Neural cell (in vitro differentiated cells): ENCODE measurements at regions not wholly inside any gene's neighbourhood (a gene's known extent, or its start where the extent isn't known, plus 50 kb on each side); places are given as distances from the start of the nearest gene placed in this dataset.

Experiments
- H2AFZ ChIP-seq: fragments of 200-600, 300-800 bp; sonication (generic), shearing (Covaris generic); 2 replicates; pipeline ENCODE4 v1.6.0; 2014; ENCODE audit warnings: low read depth, mild to moderate bottlenecking, antibody characterized with exemption, low read length, moderate library complexity
- H3F3A ChIP-seq: fragments of 200-600 bp; shearing (Covaris generic); 2 replicates; pipeline ENCODE4 v1.6.1; 2016; ENCODE audit warnings: mild to moderate bottlenecking, moderate library complexity, mixed read lengths, antibody characterized with exemption, low read length; ENCODE audit not compliant: insufficient read depth, poor library complexity, severe bottlenecking
- H3K27ac ChIP-seq: fragments of 200-600, 300-800 bp; sonication (generic), shearing (Covaris generic); 2 replicates; pipeline ENCODE4 v1.5.1; 2014; ENCODE audit warnings: mild to moderate bottlenecking, low read length, moderate library complexity
- H3K27me3 ChIP-seq: fragments of 300-800, 200-600 bp; sonication (generic), shearing (Covaris generic); 2 replicates; pipeline ENCODE4 v1.6.0; 2014; ENCODE audit warnings: mild to moderate bottlenecking, low read depth, low read length, moderate library complexity; ENCODE audit not compliant: insufficient read depth
- H3K36me3 ChIP-seq: fragments of 300-800, 200-600 bp; sonication (generic), shearing (Covaris generic); 2 replicates; pipeline ENCODE4 v1.5.1; 2014; ENCODE audit warnings: mild to moderate bottlenecking, antibody characterized with exemption, low read length, moderate library complexity; ENCODE audit not compliant: insufficient read depth
- H3K4me2 ChIP-seq: fragments of 300-800, 200-600 bp; sonication (generic), shearing (Covaris generic); 2 replicates; pipeline ENCODE4 v1.6.0; 2014; ENCODE audit warnings: mild to moderate bottlenecking, low read length
- H3K4me3 ChIP-seq: fragments of 300-800, 200-600 bp; sonication (generic), shearing (Covaris generic); 2 replicates; pipeline ENCODE4 v1.5.1; 2014; ENCODE audit warnings: mild to moderate bottlenecking, low read length, moderate library complexity
- H3K79me2 ChIP-seq: fragments of 200-600 bp; shearing (Covaris generic); replicated peaks from 2 replicates; pipeline ENCODE4 v1.6.0; 2014; ENCODE audit warnings: mild to moderate bottlenecking, low read length, moderate library complexity; ENCODE audit not compliant: insufficient read depth
- H3K9ac ChIP-seq: fragments of 300-800, 200-600 bp; sonication (generic), shearing (Covaris generic); 2 replicates; pipeline ENCODE4 v1.6.1; 2016; ENCODE audit warnings: mild to moderate bottlenecking, low read length, mixed read lengths
- H3K9me2 ChIP-seq: fragments of 200-600 bp; shearing (Covaris generic); 2 replicates; pipeline ENCODE4 v1.6.1; 2016; ENCODE audit warnings: mild to moderate bottlenecking, low read length, mixed read lengths; ENCODE audit not compliant: insufficient read depth
- H3K9me3 ChIP-seq: fragments of 200-600, 300-800 bp; sonication (generic), shearing (Covaris generic); 2 replicates; pipeline ENCODE4 v1.6.1; 2016; ENCODE audit warnings: mild to moderate bottlenecking, mixed run types, low read length, moderate library complexity, mixed read lengths
- H4K20me1 ChIP-seq: fragments of 200-600 bp; shearing (Covaris generic); 2 replicates; pipeline ENCODE4 v1.6.1; 2016; ENCODE audit warnings: mild to moderate bottlenecking, mixed run types; ENCODE audit not compliant: insufficient read depth
- EP300 ChIP-seq: fragments of 450-650 bp; conservative IDR thresholded peaks from 2 replicates; pipeline ENCODE4 v1.6.1; 2014; ENCODE audit warnings: antibody characterized with exemption, mild to moderate bottlenecking, moderate library complexity; ENCODE audit not compliant: poor library complexity, severe bottlenecking
- EZH2 ChIP-seq: fragments of 200-600, 300-800 bp; shearing (Covaris generic), sonication (generic); IDR thresholded peaks from 2 replicates; pipeline ENCODE4 v1.6.1; 2014; ENCODE audit warnings: antibody characterized with exemption, low read length, borderline replicate concordance, mild to moderate bottlenecking; ENCODE audit not compliant: insufficient read depth, poor library complexity, severe bottlenecking
- MXI1 ChIP-seq: fragments of 450-650 bp; conservative IDR thresholded peaks from 2 replicates; pipeline ENCODE4 v1.6.1; 2014; ENCODE audit warnings: antibody characterized with exemption, mild to moderate bottlenecking; ENCODE audit not compliant: poor library complexity, severe bottlenecking
- POLR2AphosphoS5 ChIP-seq: IDR thresholded peaks from 2 replicates; pipeline ENCODE4 v1.6.1; 2012
- RAD21 ChIP-seq: fragments of 450-650 bp; conservative IDR thresholded peaks from 2 replicates; pipeline ENCODE4 v1.6.1; 2014; ENCODE audit warnings: antibody characterized with exemption, mild to moderate bottlenecking, moderate library complexity
- SMC3 ChIP-seq: fragments of 450-650 bp; conservative IDR thresholded peaks from 2 replicates; pipeline ENCODE4 v1.6.1; 2014; ENCODE audit warnings: antibody characterized with exemption, mild to moderate bottlenecking, moderate library complexity; ENCODE audit not compliant: poor library complexity
- TAF1 ChIP-seq: IDR thresholded peaks from 2 replicates; pipeline ENCODE4 v1.6.1; 2012; ENCODE audit warnings: low read depth
- TF ChIP-seq, protein P1 (sequence below): fragments of 450-650 bp; IDR thresholded peaks from 2 replicates; pipeline ENCODE4 v1.5.1; 2014; ENCODE audit warnings: antibody characterized with exemption, mild to moderate bottlenecking, moderate library complexity; ENCODE audit not compliant: poor library complexity, severe bottlenecking
- TF ChIP-seq, protein P2 (sequence below): IDR thresholded peaks from 2 replicates; pipeline ENCODE4 v1.6.1; 2012; ENCODE audit warnings: borderline replicate concordance

DNA sequence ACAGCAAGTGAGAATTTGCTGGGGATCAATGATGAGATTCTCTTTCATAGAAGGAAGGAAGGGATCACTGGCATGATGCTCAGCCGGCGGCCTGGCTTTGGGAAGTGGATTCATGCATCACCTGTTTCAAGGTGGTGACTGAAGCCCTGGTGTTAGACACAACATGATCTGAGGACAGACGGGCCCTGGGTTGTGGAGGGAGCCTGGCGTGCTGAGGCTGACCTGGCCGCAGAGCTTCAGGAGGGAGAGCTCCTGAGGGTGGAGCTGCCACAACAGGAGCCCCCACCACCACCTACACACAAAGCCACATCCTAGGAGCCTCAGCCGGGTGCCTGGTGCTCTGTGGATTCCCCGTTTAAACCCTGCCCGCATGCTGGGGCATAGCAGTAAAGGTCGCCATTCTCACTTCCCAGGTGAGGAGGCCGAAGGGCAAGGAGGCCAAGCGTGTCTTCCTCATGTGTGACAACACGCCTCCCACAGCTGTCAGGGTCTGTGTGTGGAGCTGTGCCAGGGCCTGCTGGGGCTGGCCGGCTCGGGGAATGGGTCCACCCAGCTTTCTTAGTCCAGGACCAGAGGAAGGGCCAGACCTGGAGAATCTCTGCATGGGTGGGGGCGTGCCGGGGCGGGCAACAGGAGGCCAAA is 107.0 kb downstream of the ERMARD start:
- Histone ChIP-seq H3K4me2 (no peak overlapping the region), H3K79me2 (no peaks in the 10 kb centered on the region), H3K9me3 (no peaks in the 10 kb centered on the region), H2AFZ (no peak overlapping the region), H3K4me3 (no peak overlapping the region), H3K27ac (no peak overlapping the region), H3F3A (no peaks in the 10 kb centered on the region), H3K27me3 (no peaks in the 10 kb centered on the region), H4K20me1 (no peaks in the 10 kb centered on the region), H3K9me2 (no peaks in the 10 kb centered on the region), H3K9ac (no peak overlapping the region), H3K36me3 (no peaks in the 10 kb centered on the region)
- TF ChIP-seq MXI1 (no peak), EZH2 (no peak), RAD21 (no peak), TAF1 (no peak), EP300 (no peak), SMC3 (no peak), POLR2AphosphoS5 (no peak)
- TF ChIP-seq, protein P1, sequence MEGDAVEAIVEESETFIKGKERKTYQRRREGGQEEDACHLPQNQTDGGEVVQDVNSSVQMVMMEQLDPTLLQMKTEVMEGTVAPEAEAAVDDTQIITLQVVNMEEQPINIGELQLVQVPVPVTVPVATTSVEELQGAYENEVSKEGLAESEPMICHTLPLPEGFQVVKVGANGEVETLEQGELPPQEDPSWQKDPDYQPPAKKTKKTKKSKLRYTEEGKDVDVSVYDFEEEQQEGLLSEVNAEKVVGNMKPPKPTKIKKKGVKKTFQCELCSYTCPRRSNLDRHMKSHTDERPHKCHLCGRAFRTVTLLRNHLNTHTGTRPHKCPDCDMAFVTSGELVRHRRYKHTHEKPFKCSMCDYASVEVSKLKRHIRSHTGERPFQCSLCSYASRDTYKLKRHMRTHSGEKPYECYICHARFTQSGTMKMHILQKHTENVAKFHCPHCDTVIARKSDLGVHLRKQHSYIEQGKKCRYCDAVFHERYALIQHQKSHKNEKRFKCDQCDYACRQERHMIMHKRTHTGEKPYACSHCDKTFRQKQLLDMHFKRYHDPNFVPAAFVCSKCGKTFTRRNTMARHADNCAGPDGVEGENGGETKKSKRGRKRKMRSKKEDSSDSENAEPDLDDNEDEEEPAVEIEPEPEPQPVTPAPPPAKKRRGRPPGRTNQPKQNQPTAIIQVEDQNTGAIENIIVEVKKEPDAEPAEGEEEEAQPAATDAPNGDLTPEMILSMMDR = no peak
- TF ChIP-seq, protein P2, sequence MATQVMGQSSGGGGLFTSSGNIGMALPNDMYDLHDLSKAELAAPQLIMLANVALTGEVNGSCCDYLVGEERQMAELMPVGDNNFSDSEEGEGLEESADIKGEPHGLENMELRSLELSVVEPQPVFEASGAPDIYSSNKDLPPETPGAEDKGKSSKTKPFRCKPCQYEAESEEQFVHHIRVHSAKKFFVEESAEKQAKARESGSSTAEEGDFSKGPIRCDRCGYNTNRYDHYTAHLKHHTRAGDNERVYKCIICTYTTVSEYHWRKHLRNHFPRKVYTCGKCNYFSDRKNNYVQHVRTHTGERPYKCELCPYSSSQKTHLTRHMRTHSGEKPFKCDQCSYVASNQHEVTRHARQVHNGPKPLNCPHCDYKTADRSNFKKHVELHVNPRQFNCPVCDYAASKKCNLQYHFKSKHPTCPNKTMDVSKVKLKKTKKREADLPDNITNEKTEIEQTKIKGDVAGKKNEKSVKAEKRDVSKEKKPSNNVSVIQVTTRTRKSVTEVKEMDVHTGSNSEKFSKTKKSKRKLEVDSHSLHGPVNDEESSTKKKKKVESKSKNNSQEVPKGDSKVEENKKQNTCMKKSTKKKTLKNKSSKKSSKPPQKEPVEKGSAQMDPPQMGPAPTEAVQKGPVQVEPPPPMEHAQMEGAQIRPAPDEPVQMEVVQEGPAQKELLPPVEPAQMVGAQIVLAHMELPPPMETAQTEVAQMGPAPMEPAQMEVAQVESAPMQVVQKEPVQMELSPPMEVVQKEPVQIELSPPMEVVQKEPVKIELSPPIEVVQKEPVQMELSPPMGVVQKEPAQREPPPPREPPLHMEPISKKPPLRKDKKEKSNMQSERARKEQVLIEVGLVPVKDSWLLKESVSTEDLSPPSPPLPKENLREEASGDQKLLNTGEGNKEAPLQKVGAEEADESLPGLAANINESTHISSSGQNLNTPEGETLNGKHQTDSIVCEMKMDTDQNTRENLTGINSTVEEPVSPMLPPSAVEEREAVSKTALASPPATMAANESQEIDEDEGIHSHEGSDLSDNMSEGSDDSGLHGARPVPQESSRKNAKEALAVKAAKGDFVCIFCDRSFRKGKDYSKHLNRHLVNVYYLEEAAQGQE = no peak

DNA sequence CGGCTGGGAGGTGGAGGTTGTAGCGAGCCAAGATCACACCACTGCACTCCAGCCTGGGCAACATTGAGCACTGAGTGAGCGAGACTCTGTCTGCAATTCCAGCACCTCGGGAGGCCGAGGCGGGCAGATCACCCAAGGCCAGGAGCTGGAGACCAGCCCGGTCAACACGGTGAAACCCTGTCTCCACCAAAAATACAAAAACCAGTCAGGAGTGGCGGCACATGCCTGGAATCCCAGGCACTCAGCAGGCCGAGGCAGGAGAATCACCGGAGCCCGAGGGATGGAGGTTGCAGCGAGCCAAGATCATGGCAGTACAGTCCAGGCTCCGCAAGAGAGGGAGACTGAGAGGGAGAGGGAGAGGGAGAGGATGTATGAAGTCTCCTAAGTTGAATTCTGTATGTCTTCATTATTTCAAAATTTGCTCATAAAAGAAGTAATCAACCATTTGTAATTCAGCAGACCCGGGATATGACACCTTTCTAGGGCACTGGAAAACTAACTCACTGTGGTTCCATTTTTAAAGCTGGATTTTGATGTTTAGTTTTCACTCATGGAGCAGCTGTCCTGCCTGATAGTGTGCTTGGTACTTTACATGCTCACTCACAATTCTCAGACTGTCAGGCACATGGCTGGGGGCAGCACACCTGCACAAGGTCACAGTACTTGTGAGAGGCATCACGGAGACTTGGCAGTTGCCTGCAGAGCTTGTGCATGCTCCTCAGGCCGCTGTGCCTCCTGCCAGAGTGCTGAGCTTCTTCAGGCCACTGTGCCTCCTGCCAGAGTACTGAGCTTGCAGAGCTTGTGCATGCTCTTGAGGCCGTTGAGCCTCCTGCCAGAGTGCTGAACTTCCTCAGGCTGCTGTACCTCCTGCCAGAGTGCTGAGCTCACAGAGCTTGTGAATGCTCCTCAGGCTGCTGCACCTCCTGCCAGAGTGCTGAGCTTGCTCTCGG is 106.2 kb downstream of the ERMARD start:
- no peak overlapping the region for H3K4me3 ChIP-seq

More for the DNA sequence above, 106.2 kb downstream of the ERMARD start:
- Histone ChIP-seq H4K20me1 (no peaks in the 10 kb centered on the region), H3K9ac (no peak overlapping the region), H3K79me2 (no peaks in the 10 kb centered on the region), H3F3A (no peaks in the 10 kb centered on the region), H3K27me3 (no peaks in the 10 kb centered on the region), H3K27ac (no peak overlapping the region), H2AFZ (no peak overlapping the region), H3K36me3 (no peaks in the 10 kb centered on the region), H3K9me2 (no peaks in the 10 kb centered on the region), H3K4me2 (no peak overlapping the region), H3K9me3 (no peaks in the 10 kb centered on the region)
- TF ChIP-seq POLR2AphosphoS5 (no peak), RAD21 (no peak), EZH2 (no peak), TAF1 (no peak), MXI1 (no peak), SMC3 (no peak), EP300 (no peak)
- TF ChIP-seq, protein P1 = no peak
- TF ChIP-seq, protein P2 = no peak
